ELF-1 (cell line): ENCODE measurements at regions not wholly inside any gene's neighbourhood (a gene's known extent, or its start where the extent isn't known, plus 50 kb on each side); places are given as distances from the start of the nearest gene placed in this dataset.
A peak's percentile ranks its signal among the peaks of the same experiment; 100 is the strongest.

Experiments
- DNase-seq: peaks from one replicate; pipeline ENCODE4 v3.0.0-alpha.2; 2016; ENCODE audit warnings: low read depth, low spot score

DNA sequence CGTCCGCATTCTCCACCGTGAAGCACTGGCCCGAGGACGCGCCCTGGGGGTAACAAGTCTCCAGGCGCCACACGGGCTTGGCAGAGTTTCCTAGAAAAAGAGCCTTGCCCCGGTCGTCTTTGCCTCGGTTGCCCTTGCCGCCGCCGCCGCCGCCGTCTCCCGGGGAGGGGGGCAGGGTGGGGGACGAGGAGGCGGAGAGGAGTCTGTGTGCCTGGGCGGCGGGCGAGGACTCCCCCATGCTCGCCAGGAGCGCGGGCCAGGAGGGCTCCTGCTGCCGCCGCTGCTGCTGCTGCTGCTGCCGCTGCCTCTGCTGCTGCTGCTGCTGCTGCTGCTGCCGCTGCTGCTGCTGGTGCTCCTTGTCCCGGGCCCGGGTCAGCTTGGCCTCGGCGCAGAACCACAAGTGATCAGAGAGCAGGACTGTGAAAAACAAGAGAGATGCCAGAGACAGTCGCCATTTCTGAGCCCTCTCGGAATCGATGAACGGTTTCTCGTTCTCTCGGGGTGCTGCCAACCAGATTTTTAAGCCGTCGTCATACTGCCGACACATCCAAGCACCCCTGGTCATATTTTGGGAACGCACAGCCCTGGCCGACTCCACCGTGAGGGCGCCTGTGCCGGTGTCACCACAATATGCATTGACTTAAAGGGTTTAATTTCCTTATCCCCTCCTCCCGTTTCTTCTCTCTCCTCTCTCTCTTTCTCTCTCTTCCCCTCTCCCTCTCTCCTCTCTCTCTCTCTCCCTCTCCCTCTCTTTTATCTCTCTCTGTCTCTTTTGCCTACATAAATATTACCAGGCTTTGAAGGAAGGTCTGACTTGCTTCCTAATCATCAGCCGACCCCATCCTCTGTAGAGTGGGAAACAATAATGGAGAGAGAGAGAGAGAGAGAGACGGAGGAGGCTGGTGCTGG lies 349.1 kb downstream of the LIG4 start:
- peak; percentile 42 for DNase-seq

GRCh38 chr13:107865643-107866031 lies 349.7 kb downstream of the LIG4 start:
- DNase-seq = no peak

DNA sequence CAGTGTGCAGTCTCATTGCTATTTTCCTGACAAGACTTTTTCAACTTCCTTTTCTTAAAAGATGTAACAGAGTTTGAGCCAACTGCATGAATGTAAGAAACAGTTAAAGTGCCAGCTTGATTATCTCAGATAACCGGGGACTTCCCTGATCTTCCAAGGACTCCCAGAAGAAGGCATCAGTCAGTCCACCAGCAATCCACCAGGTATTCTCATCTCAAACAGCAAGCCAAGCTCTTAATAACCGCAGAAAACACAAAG lies 350.1 kb downstream of the LIG4 start:
- DNase-seq = no peak

GRCh38 chr13:107864543-107865317 lies 350.6 kb downstream of the LIG4 start:
- peak; percentile 4 for DNase-seq

DNA sequence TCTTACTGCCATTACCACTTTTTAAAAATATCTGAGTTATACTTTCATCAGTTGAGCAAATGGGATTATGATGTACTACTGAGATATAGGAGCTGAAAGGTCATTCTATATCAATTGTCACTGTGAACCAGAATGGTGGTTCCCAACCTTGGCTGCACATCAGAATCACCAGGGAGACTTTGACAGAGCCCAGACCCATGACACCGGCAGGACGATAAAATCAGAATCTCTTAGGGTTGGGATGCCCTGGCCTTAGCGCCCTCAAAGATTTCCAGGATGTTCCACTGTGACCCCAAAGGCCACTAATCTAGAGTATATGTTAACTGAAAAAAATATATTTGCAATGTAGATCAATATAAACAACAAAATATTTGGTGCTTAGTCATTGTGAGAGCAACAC lies 355.1 kb downstream of the LIG4 start:
- no peak for DNase-seq

DNA sequence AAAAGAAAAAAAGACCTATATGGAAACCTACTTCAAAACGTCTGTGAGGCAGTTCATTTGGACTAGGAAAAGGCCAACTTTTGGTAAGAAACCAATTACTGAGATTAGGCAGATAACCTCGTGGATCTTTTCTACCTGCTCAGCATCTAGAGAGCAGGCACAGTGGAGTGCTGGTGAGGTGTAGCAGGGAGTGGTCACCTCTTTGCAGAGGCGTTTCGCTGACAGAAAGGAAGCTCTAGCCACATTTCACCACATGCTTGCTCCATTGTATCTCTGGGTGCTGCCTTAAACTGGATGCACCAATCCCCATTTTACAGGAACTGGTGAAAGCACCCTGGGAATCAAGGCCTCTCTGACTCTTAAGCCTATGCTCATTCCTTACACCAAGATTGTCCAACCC lies 360.5 kb downstream of the LIG4 start:
- no peak for DNase-seq

DNA sequence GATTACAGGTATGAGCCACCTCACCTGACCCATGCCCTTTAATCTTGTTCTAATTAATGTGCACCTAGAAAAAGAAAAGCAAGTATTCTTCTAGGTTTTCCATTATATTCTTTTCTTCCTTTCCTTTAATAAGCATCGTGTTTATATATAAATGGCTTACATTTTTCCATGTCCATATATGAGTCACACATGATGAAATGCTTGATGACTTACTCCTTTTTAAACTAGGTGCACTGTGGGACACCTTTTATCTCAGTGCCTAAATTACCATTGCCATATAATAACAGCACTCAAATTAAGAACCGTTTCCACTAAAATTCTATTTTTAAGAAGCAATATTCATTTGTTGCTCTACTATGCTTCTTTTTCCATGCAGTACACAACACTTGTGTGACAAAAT lies 363.3 kb downstream of the LIG4 start:
- DNase-seq = no peak

DNA sequence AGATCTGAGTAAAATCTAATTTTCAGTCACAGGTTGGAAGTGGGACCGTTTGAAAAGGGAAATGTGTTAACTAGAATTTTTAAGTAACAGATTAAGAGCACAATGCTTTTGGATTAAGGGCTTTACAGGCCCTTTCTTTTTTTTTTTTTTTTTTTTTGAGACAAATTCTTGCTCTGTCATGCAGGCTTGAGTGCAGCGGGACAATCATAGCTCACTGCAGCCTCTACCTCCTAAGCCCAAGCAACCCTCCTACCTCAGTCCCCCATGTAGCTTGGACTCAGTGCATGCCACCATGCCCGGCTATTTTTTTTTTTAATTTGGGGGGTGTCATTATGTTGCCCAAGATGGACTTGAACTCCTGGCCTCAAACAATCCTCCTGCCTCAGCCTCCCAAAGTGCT lies 363.7 kb downstream of the LIG4 start:
- DNase-seq = no peak

- no peak for DNase-seq
These were observed 367.9 kb downstream of the LIG4 start for GRCh38 chr13:107847406-107847805.

DNA sequence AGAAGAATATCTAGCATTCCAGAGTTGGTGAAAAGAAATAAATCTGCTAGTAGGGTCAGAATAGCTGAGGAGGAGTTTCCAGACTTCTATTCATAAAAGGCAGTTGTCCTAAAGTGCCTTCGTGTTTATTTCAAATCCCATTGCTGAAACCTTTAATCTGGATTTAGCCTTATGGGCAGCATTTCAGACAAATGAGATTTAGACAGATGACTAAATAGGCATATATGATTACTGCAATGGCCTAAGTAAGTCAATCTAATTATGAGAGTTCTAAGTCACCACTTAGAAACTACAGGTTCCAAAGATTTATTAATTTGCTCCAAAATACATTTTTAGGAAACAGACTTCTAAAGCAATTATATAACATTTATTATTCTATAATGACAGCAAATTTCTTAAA lies 368.7 kb downstream of the LIG4 start:
- no peak for DNase-seq

GRCh38 chr13:107845911-107846310 lies 369.4 kb downstream of the LIG4 start:
- no peak for DNase-seq

GRCh38 chr13:107843681-107844080 lies 371.7 kb downstream of the LIG4 start:
- no peak for DNase-seq

DNA sequence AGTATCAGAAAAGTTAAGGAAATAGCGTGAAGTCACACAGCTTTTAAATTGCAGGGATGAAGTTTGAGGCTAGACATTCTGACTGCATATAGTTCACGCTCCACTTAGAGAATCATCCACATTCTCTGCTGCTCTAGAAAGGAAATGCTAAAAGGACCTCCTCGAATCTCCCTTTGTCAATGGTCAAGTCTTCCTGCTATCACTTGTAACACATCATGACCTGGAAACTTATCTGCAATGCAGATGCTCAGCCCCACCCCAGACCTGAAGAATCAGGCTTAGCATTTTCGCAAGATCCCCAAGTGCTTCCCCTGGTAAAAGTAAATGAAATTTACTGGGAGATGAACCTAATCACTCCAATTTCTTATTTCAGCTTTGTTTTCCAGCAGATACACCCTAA lies 372.1 kb downstream of the LIG4 start:
- DNase-seq = no peak

DNA sequence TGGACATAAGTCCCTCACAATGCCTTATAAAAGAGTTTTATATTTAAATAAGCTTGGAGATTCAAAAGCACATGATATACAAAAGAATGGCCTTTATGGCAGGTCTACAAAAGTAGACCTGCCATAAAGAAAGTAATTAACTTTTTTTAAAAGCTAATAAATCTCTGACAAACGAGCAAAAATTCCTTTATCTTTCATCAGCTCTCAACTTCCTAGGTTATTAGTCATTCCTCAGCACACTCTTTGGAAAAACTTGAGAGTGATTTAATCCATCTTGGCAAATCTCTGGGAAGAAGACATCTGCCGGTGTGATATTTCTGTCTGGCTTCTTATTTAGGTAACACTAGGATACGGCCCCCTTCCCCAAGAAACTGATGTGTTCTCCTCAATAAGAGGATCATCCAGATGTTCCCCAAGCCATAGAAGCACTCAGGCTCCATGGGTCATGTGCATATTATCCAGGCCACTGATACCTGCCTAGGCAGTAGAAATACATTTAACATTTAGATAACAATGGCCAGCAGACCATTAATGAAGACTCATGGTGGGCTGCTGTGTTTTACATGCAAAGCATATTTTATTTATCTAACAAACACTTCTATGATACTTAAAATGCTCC lies 372.7 kb downstream of the LIG4 start:
- no peak for DNase-seq

GRCh38 chr13:107838588-107839161 lies 376.7 kb downstream of the LIG4 start:
- no peak for DNase-seq

GRCh38 chr13:107836685-107837084 lies 378.7 kb downstream of the LIG4 start:
- no peak for DNase-seq

- no peak for DNase-seq
These were observed 379.9 kb downstream of the LIG4 start for GRCh38 chr13:107835339-107836018.

- DNase-seq = no peak
These were observed 380.6 kb downstream of the LIG4 start for GRCh38 chr13:107834717-107835116.

DNA sequence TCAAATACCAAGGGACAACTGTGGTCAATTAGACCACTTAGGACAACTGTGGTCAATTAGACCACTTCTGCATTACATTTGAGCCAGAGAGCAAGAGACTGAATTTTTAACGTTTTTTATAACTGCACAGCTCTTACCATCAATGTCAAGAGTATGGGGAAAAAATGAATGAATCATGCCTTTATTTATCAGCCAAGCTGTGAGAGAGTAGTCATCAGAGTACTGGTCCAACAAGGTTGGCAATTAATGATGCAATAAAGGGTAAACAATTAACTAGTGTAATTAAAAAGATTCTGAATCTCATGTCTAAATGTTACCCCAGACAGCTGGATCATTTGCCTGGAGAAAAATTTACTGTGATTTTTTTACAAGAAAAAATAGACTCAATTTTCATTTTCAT lies 381.1 kb downstream of the LIG4 start:
- DNase-seq = no peak

DNA sequence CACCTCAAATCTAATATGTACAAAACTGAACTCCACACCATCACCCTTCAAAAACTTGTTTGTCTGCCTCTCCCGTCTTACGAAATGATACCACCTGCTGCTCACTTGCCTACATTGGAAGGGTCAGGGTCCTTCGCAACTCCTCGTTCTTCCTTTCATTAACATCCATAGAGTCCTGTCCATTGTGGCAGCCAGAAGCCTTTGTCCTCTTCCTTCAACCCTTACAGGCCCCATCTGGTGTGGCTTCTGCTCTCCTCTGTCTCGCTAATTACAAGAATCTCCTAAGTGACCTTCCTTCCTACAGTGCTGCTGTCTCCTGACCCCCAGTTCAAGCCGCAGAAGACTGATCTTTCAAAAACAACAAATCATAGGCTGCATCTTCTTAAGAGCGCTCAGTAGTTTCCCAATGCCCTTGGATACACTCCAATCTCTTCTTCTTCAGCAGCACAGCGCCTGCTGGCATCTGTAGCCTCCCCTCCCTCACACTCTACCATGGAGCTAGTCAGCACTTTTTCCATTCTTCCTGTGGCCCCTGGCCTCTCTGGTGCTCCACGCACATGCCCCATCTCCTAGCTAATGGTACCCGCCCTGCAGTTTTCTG lies 382.7 kb downstream of the LIG4 start:
- no peak for DNase-seq

DNA sequence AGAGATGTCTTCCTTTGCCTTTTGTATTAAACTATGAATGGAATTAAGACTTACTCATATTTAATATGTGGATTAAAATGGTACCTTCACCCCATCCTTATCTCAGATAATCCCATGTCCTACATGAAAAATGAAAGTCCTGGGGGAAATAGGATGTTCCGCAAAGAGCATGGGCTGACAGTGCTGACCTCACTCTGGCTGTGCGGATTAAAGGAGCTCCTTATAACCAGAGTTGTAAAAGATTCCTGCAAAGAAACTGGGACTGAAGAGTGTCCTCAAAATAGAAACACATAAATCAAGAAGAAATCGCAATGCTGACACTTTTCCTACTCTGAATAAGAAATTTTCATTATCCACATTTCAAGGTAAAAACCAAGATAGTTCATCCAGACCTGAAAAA lies 384.5 kb downstream of the LIG4 start:
- DNase-seq = no peak
